HK-2 (cell line): ENCODE measurements at regions not wholly inside any gene's neighbourhood (a gene's known extent, or its start where the extent isn't known, plus 50 kb on each side); places are given as distances from the start of the nearest gene placed in this dataset.

Experiments
- DNase-seq: peaks from one replicate; pipeline ENCODE4 v3.0.0-alpha.2; 2018; ENCODE audit not compliant: unreplicated experiment

DNA sequence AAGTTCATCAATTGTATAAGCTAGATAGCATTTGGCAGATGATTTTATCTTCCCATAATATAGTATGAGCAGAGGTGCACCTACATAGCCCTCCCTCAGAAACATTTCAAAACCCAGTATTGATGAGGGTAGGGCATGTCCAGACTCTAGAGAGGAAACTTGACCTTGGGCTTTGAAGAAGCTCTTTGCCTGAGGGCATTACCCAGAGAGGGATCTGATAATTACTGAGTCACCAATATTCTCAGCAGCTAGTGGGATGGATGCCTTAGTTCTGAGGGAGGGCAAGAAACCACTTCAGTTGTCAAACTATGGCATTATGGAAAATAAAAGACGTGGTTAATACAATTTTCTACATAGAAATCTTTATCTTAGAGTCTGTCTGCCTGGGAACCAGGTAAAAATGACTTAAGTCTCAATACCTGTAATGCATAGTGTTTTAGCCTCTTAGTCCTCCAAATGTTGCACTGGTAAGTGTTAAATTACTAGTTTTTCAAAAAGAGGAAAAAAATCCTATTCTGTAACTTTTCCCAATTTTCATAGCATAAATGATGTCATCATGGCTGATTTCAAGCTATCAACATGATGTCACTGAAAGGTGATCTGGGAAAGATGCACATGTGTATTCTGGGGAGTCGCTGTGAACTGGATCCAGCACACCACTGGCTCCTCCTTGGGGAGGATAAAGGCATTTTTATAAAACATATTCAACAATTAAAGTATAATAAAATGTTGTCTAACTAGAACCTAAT is 809.0 kb downstream of the KCTD16 start:
- DNase-seq = no peak

DNA sequence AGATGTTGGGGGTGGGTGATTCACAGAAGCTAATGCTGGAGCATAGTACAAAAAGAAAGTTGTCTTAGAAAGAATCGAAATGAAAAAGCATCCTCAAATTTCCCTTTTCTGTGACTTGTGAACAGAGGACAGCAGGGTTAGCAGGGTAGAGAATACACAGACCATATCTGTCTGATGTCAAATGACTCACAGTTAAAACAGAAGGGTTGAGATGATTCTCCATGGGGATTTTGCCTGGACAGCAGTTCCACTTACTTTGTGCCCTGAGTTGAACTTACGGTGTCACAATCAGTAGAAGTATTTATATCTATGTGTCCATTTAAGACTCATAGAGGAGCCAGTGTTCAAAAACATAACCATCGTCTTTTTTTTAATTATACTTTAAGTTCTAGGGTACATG is 801.6 kb downstream of the KCTD16 start:
- DNase-seq = no peak

DNA sequence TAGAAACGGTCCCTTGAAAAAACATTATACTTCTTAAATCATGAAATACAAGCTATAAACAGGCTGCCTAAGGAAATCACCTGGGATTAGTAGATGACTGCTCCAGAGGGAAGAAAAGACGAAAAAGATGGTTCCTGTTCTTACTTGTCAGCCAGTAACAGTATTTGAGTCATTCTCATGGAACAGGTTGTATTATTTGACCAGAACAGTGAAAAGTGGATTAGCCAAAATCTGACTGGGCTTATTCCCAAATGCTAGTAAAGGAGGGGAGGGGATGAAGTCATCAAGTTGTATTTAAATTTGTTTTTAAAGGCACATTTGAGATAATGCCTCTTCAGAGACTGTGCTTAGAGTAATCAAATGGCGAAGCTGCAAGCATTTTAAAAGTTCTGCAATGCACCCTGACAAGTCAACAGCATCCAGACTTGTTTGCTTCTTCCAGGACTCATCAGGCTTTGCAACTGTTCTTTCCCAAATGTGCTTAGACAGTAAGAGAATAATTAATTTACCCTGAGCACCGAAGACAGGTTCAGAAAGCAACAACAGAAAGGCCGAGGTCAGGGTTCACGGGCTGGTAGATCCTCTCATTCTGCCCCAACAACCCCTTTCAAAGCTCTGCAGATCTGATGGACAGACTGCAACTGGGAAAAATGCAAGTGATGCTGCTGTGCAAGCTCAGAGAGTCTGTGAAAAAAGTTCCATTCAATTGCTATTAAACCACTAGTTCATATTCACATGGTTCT is 800.6 kb downstream of the KCTD16 start:
- no peak for DNase-seq

DNA sequence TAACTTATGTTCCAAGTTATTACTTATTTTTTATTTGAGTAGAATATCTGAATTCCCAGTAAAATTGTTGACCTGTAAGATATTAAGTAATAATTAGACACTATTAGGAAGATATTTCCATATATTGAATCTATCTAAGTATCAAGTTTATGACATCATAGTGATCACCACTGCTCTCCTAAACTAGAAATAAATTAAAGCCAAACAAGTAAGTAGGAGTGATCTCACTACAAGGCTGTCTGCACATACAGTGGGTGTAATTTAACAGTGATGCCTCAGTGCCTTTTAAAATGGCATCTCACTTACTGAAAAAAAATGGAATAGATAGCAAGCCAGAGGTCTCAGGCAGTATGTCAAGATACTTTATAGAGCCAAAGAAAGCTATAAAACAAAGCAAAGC is 789.6 kb downstream of the KCTD16 start:
- DNase-seq = no peak

DNA sequence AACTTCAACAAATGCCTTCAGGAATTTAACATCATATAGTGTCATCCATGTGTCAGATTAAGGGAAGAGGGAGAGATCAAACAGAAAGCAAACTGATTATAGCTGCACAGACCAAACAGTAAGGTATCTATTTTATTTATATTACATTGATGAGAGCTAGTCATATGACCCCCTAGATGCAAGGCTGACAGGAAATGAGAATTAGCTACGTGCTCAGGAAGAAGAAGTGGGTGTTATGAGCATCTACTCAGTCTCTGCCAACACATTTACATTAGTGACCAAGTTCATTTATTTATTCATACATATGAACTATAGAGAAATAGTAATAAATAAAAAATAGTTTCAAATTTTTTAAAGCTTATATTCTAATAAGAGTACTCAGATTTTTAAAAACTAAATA is 787.3 kb downstream of the KCTD16 start:
- no peak for DNase-seq

DNA sequence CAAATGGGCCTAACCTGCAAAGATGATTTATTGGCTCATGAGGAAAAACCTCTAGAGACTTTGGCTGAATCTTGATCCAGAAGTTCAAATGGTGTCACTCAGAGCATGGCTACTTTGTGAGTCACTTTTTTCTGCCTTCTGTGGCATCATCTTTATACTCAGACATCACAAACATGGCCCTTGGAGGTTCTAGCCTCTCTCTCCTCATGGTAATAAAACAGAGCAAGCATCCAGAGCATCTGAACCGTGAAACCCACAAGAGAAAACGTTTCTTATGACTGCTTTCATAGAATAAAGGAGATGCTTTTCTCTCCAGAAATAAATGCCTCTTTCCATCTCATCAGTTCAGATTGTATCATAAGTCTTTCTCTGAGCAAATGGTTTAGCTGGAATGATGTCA is 780.3 kb downstream of the KCTD16 start:
- DNase-seq = no peak

DNA sequence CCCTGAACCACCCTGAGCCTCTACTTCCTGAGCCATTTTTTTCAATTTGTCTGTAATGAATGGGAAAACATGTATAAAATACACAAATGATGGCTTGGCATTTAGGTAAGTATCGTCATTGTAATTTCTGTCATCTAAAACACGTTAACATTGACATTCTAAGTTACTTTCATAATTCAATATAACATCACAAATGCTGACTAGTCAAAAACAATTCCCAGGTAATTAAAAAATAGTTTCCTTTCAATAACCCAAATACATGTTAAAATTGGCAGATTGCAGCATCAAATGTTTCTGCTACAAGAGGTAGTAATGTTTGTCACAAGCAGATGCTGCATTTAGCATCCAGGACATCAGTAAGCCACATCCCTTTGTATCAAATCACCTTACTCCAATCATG is 776.4 kb downstream of the KCTD16 start:
- DNase-seq = no peak

DNA sequence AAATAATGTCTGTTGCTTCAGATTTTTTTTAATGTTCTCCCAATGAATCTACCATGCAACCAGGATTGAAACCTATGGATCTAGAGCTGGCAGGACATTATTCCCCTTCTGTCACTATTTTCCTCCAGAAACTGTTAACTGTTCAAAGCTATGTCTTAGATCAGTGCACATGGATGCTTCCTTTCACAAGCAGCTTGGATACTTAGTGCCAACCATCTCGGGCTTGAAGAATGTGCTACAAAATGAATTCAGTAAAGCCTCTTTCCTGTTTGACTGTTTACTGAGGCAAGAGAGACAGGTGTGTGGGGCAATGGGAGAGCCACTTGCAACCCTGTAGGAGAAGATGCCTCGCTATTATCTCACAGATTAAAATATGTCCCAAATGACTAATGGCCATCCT is 774.8 kb downstream of the KCTD16 start:
- no peak for DNase-seq

DNA sequence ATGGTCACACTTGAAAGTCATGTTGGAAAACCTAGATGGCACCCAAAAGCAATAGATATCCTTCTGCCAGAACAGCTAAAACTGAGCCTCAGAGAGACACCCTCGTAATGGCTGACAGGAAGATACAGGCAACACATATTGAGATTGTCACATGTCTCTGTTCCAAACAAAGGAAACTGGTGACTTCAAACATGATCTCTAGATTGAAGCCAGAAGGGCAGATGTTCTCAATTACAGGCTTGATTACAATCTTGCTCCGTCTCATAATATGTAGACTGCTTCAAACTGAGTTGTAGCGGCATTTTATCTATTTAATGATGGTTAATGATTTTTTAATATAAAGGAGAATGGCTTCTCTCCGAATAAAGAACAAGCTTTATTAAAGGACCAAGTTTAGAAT is 774.3 kb downstream of the KCTD16 start:
- DNase-seq = no peak

DNA sequence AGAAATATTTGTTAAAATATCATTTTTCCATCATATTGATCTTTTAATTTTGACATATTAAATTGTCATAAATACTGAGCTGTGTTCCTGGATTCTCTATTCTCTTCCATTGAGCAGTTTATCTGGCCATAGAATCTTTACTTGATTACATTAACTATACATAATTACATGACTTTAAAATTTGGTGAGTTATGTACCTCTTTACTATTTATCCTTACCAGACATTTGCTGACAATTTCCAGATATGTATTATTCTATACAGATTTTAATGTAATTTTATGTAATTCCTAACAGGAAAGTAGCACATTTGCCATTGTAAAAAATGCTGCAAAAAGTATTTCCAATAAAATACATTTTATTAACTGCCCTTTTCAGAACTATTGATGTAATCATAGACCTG is 770.3 kb downstream of the KCTD16 start:
- no peak for DNase-seq

DNA sequence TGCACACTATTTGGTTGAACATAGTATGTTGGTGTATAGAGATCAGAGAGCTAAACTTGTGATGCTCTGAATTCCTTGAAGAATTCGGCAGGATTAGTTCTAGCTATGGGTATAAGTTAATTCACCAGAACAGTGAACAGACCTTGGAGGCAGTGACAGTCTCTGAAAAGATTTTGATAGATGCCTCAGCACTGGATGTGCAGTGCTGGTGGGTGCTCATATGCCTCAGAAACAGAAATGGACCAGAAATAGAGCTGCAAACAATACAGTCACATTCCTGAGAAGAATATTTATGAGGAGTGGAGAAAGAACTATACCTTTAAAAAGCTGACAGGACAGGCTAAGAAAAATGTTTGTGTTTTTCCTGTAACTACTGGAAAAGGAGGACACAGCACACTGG is 747.7 kb downstream of the KCTD16 start:
- DNase-seq = no peak

DNA sequence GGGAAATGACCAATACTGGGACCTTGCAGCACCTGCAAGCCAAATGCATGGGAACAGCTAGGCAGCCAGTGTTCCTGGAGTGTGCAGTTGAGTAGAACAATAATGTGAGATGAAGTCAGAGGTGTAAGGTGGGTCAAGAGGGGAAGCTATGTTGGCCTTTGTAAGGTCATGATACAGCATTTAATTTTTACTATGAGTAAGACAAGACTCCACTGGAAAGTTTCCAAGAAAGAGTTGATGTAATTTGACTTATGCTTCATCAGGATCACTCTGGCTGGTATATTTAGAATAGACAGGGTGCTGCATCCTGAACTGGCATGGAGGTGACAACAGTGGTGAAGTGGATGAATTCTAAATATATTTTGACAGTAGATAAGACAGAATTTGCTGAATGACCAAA is 744.8 kb downstream of the KCTD16 start:
- no peak for DNase-seq

DNA sequence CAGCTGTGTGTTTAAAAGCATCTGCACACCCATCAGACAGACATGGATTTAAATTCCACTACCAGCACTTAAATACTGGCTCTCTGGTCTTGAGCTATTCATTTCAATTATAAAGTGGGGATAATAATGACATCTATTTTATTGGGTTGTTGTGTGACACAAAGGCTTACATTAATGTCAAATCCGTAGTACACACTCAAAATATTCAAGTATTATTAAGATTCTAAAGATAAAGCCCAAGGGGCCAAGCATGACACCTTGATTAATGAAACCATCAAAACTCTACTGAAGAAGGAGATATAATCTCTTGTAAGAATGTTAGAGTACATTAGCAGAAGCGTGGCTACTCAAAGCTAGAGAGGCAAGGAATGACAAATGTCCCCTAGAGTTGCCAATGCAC is 743.0 kb downstream of the KCTD16 start:
- DNase-seq = no peak

DNA sequence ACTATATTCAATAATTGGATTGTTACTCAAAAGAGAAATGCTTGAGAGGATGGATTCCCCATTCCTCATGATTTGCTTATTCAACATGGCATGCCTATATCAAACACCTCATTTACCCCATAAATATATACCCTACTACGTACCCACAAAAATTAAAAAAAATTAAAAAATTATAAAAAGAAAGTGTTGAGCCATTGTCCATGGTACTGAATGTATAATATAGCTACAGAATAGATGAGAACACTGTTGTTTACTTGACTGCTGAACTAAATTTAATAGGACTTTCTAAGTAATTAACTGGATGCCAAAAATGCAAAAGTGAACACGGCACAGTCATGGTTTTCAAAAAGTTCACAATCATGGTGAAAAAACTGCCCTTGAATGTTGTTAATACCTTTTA is 725.8 kb downstream of the KCTD16 start:
- no peak for DNase-seq

DNA sequence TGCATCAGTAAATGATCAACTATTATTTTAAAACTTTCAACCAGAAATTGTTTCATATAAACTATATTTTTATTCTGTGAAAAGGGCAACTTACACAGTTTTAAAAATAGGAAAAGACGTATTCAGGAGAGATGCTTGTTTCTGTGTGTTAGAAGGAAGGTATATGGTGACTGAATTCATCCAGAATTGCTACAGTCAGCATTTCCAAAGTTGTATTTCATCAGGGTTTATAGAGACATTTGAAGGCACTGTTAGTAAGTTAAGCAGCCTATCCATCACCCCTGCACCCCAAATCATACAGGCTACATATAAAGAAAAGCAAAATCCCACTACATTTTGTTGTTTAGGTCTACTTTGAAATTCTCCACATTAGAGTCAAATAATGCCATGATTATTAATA is 716.0 kb downstream of the KCTD16 start:
- DNase-seq = no peak

DNA sequence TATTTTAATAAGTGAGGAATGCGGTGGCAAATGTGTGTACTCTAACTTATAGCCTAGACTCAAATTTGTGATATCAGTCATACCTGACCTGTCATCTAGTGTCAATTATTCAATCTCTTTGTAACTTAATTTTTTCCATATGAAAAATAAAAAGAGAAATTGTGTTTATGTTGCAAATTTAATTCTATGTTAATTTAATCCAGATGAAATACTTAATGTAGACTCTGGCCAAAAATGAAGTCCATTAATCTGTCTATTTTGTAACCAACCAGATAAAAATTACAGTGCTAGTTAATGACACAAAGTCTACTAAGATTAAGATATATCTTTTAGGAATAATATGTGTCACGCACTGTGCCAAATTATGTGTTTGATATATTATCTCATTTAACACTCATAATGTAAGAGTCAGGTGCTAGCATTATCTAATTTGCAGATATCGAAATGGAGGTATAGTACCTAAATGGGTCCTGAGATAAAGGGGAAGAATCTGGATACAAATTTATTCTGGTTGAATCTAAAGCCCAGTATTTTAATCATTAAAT is 712.1 kb downstream of the KCTD16 start:
- DNase-seq = no peak

DNA sequence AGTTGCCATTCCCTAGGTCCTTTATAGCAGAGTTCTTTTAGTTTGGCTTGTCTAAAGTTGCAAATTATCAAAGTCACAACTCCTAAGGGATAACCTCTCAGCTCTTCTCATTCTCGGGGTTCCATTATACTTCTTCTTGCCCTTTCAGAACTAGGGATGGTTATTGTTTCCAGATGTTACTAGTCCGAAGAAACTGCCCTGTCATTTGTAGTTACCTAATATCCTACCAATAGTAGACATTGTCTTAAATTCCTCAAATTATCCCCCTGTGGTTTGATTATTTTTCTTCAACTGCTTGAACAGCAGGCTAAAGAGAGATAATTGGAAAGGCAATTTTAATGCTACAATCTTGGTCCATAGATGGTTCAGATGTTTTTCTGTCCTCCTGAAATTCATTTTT is 709.8 kb downstream of the KCTD16 start:
- DNase-seq = no peak

DNA sequence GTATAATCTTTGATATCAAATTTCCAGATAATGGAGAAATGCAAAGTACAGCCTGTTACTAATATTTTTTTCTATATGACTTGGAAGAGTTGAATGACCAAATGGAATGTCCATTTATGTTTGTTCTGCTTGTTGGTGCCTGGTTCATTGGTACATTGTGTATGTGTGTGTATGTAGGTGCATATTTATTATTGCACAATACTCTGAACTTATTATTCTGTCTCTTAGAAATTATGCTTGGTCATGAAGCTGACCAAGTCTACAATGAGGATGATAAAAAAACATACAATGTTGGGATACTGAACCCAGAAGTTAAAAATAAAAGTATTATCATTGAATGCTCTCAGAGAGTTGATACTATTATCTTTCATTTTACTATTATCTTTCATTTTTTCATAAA is 706.3 kb downstream of the KCTD16 start:
- no peak for DNase-seq

DNA sequence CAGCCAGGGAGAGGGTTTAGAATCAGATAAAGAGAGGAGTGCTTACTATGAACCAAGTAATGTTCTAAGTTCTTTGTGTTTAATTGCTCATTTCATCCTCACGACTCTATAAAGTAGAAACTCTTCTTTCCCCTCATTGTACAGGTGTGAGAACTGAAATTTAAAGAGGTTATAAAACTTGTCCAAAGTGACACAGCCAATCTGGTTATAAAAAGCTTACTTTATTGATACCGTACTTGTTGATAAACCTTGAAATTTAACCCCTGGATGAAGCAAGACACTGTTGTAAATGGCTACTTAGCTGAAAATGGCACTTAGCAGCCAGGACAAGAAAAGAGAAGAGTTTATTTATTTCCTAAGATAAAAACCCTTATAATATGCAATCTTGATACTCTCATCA is 702.4 kb downstream of the KCTD16 start:
- no peak for DNase-seq

DNA sequence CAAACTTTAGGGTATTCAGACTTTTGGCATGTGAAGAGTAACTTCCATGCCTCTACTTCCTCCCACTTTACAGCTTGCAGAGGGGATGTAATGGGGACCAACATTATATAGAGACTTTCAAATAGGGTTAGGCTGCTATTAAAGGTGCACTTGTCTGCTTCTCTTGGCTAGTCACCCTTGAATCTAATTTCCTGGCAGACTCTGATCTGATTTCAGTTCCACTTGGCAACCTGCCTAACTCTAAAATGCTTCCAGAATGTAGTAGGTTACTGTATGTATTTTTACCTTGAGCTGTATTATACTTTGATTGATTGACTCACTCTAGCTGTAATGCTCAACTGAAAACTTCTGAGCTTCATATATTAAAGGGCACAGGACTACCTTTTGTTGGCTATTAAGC is 693.4 kb downstream of the KCTD16 start:
- DNase-seq = no peak

DNA sequence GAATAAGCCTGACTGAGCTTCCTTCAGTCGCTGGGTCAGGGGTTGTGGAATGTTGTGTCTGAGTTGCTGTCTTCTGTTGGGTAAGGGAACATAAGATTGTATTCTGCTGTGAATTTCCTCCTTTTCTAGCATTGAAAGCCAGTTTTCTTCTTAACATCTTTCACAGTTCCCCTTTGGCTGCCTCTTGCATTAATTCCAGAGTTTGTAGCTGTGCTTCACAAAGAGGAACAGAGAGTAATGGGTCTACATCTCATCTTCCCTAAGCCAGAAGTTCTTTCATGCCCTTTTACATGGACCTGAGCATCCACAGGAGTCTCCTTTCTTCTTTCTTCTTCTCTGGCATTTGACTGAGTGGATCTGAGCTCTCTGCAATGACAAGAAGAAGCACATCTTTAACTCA is 686.8 kb downstream of the KCTD16 start:
- no peak for DNase-seq

DNA sequence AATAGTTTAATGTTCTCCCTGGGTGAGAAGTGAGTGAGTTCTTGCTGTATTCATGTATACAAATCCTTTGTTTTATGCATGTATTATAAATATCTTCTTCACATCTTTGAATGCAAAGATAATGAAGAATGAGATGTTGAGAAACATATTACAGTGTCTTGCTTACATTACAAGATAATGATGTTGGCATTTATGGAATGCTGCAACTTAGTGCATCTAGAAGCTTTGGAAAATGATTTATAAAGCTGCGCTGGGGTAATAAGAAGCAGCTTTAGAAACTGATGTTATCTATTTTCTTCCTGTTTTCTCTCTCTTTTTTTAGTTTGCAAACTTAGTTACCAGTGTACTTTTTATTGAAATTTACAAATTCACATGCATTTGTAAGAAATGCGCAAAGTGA is 673.4 kb downstream of the KCTD16 start:
- DNase-seq = no peak

DNA sequence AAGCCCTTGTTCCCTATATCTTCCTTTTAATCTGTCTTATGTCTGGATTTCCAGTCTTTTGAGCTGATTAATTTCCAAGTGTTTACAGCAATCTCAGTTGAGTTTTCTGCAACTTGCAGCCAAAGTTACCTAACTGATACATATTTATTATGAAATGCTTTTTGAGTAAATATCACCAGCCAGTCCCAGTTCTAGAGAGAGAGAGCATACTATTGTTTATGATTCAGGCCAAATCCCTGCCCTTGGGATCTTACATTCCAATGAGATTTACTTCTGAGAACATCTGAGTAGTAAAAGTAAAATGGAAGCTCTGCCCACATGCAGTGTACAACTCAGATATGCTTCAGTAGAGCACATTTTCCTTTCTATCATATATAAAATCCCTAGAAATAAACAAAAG is 661.7 kb downstream of the KCTD16 start:
- DNase-seq = no peak
